HG02759 (cell line): ENCODE measurements at regions not wholly inside any gene's neighbourhood (a gene's known extent, or its start where the extent isn't known, plus 50 kb on each side); places are given as distances from the start of the nearest gene placed in this dataset.
A peak's percentile ranks its signal among the peaks of the same experiment; 100 is the strongest.
"Not testable (repeated sequence)": the region's sequence is repeated elsewhere in the genome, so short reads cannot be mapped to it uniquely, and the experiment has no call there.

Experiments used
- ATAC-seq: cut with Tn5 transposase; IDR thresholded peaks from one replicate; pipeline ENCODE4 v1.9.1; 2021; ENCODE audit warnings: mild to moderate bottlenecking, moderate library complexity; ENCODE audit not compliant: unreplicated experiment

GRCh38 chr4:86413426-86413825, 53.6 kb upstream of the MAPK10 start:
- ATAC-seq: not testable (repeated sequence)

DNA sequence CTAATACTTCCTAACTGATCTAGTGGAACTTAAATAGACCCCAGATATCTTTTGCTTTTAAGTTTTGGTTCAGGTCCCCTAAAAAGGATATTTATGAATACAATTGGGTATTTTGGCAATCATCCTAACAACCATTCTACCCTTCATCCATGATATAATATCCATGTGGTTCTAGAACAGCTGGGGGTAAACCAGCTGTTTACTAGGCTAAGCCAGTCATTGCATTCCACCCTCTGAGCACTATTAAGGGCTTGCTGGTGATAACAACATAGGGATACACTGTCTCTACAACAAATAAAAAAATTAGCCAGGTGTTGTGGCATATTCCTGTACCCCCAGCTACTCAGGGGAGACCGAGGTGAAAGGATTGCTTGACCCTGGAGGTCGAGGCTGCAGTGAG, 54.8 kb upstream of the MAPK10 start:
- no peak for ATAC-seq

DNA sequence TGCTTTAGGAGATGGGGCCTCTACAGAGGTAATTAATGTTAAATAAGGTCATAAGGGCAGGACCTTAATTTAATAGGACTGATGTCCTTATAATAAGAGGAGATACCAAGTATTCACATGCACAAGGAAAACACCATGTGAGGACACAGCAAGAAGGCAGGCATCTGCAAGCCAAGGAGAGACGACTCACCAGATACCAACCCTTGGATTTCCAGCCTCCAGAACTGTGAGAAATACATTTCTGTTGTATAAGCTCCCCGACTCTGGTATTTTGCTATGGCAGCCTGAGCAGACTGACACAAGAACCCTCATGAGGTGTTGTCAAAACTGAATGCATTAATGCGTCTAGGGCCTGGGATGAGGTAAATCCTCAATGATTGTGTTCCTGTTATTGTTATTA, 56.2 kb upstream of the MAPK10 start:
- ATAC-seq: no peak

DNA sequence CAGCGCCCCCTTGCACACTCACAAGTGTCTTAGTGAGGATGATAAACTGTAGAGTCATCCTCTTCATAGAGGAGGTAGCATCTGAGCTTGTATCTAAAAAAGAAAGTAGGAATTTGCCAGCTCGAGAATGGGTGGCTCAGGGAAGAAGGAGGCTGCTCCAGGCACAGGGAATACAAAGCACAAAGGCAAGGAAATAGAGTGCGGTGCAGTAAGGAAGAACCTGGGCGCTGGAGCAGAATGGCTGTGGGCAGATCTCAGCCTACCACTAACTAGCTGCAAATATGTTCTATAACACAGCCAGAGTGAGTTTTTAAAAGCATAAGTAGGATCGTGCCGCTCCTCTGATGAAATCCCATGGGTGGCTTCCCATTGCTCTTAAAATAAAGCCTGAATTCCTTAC, 61.6 kb upstream of the MAPK10 start:
- ATAC-seq: no peak

DNA sequence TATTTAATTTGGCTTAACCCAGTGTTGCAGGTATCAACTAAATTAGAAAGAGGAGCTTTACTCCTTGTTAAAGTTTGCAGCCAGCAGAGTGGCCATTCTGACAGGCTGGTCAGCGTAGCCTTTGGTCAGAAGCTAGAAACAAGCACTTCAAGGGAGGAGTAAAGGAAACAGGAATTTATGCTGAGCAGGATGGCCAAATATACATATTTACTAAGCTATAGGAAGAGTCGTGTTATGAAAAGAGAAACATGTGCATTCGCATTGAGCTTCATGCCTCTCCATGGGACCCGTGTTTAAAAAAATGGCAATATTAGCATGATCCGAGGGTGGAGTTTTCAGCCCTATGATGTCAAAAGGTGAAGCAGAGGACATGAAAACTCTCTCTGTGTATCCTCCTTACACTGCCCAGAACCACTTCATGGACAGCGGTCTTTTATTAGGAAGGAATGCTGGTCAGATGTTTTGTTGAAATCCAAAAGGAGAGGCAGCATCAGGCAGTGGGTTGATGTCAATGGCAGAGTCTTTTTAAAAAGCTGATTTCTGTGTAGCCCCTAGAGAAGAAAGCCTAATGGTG, 71.8 kb upstream of the MAPK10 start:
- no peak for ATAC-seq

- ATAC-seq: no peak
Measured at GRCh38 chr4:86432559-86433134, 72.8 kb upstream of the MAPK10 start.

- ATAC-seq: no peak
Measured at GRCh38 chr4:86439293-86439692, 79.4 kb upstream of the MAPK10 start.

DNA sequence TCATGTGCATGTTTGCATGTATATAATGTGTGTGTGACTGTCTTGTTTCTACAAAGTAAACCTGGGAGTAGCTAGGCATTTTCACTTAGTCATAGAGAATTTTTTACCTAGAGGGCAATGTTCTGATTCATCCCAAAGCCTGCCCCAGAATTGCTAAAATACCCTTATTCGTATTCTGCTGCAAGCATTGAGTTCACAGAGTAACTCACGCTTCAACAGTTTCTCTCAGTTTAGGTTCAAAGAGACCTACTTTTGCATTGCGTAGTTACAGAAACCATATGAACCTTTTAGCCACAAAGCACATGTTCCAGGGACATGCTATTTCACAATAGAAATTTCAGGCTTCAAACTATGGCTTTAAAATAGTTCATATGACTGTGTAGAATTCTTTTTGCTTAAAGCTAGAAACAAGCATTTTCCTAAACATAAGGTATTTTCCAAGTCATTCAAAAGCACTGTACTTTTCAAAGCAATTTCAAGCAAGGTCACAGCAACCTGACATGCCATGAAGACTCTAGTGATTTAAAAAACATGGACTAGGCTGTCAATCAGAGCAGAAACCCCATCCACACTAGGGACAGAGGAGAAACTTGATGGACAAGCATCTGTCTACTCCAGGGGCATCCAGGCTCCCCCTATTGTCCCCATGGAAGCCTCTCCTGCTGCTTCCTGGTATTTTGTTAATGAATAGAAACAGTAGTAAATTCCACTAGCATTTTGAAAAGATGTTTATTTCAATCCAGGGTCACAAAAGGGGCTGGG, 81.5 kb upstream of the MAPK10 start:
- peak; percentile 69 for ATAC-seq

- ATAC-seq: no peak
Measured at GRCh38 chr4:86442881-86443280, 83.0 kb upstream of the MAPK10 start.

- ATAC-seq: no peak
Measured at GRCh38 chr4:86443495-86443894, 83.6 kb upstream of the MAPK10 start.

DNA sequence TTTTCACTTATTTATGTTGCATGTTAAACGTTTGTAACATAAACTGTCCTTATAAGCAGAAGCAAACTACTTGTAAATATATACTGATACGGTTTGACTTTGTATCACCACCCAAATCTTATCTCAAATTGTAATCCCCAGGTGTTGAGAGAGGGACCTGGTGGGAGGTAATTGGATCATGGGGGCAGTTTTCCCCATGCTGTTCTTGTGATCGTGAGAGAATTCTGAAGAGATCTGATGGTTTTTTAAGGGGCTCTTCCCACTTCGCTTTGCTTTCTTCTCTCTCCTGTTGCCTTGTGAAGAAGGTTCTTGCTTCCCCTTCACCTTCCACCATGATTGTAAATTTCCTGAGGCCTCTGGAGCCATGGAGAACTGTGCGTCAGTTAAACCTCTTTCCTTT, 87.1 kb upstream of the MAPK10 start:
- no peak for ATAC-seq

GRCh38 chr4:86448871-86449270, 89.0 kb upstream of the MAPK10 start:
- ATAC-seq: no peak

GRCh38 chr4:86449746-86450588, 90.1 kb upstream of the MAPK10 start:
- ATAC-seq: no peak

- ATAC-seq: no peak
Measured at GRCh38 chr4:86450861-86451260, 91.0 kb upstream of the MAPK10 start.

DNA sequence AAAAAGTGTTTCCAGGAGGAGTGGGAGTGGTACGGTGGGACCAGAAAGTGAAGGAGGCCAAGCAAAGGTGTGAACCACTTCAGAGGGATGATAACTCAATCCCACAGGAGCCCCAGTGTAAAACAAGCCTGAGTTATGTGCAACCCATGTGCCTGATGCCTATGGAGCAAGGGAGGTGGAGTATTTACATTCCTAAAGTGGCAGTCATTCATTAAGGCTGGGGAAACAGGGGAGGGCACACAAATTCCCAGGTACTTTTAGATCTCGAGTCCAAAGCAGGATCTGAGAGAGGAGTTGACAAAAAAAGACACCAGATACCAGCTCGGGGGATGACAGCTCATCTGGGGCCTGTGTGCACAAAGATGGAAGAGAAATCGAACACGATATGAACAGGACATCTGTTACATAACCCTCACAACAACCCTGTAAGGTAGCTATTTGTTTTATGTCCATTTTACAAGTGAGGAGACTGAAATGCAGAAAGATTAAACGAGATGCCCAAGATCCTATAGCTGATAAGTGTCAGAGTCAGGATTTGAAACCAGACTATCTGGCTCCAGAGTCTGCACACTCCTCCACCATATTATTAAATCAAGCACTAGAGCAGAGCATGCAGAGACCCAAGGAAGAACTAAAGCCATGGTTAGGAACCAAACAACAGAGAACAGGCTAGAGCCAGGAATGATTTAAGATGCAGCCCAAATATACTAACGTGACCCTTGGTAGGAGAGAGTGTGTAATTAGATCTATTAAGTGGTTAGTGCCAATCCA, 91.9 kb upstream of the MAPK10 start:
- ATAC-seq: no peak

DNA sequence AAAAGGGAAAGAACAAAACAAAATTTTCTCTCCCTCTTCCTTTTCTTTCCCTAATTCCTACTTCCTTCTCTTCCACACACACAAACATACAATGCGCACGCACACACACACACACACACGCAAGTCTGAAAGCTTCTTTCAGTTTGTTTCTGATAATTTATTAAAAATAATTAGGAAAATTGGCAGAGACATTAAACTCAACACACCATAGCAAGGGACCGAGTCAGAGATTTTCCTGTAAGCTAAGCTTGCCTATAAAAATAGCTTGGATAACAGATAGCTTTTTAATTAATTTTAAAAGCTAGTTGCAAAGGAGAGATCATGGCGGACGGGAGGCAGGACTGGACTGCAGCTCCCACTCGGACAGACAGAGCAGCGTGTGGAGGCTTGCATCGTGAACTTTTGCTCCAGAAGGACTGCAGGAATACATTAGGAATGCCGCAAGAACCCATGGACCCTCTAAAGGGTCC, 92.6 kb upstream of the MAPK10 start:
- no peak for ATAC-seq

- no peak for ATAC-seq
Measured at GRCh38 chr4:86452924-86453531, 93.2 kb upstream of the MAPK10 start.

DNA sequence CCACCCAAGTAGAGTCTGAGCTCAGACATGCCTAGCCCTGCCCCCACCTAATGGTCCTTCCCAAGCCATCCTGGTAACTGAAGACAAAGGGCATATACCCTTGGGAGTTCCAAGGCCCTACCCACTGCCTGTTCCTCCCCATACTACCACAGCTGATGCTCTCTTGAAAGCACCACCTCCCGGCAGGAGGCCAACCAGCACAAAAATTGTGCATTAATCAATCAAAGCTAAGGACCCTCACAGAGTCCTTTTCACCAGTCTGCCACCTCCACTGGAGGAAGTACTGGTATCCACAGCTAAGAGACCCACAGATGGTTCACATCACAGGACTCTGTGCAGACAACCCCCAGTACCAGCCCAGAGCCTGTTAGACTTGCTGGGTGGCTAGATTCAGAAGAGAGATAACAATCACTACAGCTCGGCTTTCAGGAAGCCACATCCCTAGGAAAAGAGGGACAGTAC, 93.8 kb upstream of the MAPK10 start:
- ATAC-seq: not testable (repeated sequence)

DNA sequence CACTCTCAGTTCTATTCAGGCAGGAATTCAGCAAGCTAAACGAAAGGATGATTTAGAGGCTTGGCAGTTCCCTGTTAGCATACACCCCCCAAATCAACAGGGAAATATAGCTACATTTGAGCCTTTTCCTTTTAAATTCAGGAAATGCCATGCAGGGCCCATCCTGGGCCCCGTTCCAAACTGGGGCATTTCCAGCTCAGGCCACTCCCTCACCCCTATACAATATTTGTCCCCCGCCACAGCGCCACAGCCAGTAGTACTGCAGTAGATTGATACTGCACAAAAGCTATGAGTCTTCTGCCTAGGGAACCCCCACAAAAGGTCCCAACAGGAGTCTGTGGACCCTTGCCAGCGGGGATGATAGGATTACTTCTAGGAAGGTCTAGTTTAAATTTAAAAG, 102.0 kb upstream of the MAPK10 start:
- no peak for ATAC-seq

- no peak for ATAC-seq
Measured at GRCh38 chr4:86472377-86473019, 112.6 kb upstream of the MAPK10 start.
